ENCODE measurements at regions not wholly inside any gene's neighbourhood (a gene's known extent, or its start where the extent isn't known, plus 50 kb on each side); places are given as distances from the start of the nearest gene placed in this dataset.
"Not testable (repeated sequence)": the region's sequence is repeated elsewhere in the genome, so short reads cannot be mapped to it uniquely, and the experiment has no call there.

- no peak for DNase-seq (ENCODE audit: low read depth in 4 of 4, low spot score in 2 of 4)
Observed at GRCh38 chr3:112738366-112738765, 97.4 kb upstream of the CCDC80 start.

GRCh38 chr3:112736805-112737566 lies 96.0 kb upstream of the CCDC80 start:
- no peak for DNase-seq (ENCODE audit: low read depth in 4 of 4, low spot score in 2 of 4)

- DNase-seq (ENCODE audit: low read depth in 4 of 4, low spot score in 2 of 4), result no peak
Observed at GRCh38 chr3:112736386-112736785, 95.4 kb upstream of the CCDC80 start.

GRCh38 chr3:112735926-112736325 lies 95.0 kb upstream of the CCDC80 start:
- no peak for DNase-seq (ENCODE audit: low read depth in 4 of 4, low spot score in 2 of 4)

- peak in 3 of 4 donors; percentile 18 to 27 (median 24) for DNase-seq (ENCODE audit: low read depth in 4 of 4, low spot score in 2 of 4)
Observed at GRCh38 chr3:112734736-112735350, 93.9 kb upstream of the CCDC80 start.

- DNase-seq (ENCODE audit: low read depth in 4 of 4, low spot score in 2 of 4), result no peak
Observed at GRCh38 chr3:112734171-112734570, 93.2 kb upstream of the CCDC80 start.

- DNase-seq (ENCODE audit: low read depth in 4 of 4, low spot score in 2 of 4), result no peak
Observed at GRCh38 chr3:112730210-112730609, 89.3 kb upstream of the CCDC80 start.

GRCh38 chr3:112721231-112721630 lies 80.3 kb upstream of the CCDC80 start:
- no peak for DNase-seq (ENCODE audit: low read depth in 4 of 4, low spot score in 2 of 4)

- no peak for DNase-seq (ENCODE audit: low read depth in 4 of 4, low spot score in 2 of 4)
Observed at GRCh38 chr3:112718967-112719366, 78.0 kb upstream of the CCDC80 start.

- DNase-seq (ENCODE audit: low read depth in 4 of 4, low spot score in 2 of 4), result no peak
Observed at GRCh38 chr3:112718516-112718915, 77.6 kb upstream of the CCDC80 start.

- no peak for DNase-seq (ENCODE audit: low read depth in 4 of 4, low spot score in 2 of 4)
Observed at GRCh38 chr3:112709911-112710310, 69.0 kb upstream of the CCDC80 start.

GRCh38 chr3:112699436-112699978 lies 58.6 kb upstream of the CCDC80 start:
- no peak for DNase-seq (ENCODE audit: low read depth in 4 of 4, low spot score in 2 of 4)

- DNase-seq (ENCODE audit: low read depth in 4 of 4, low spot score in 2 of 4), result not testable (repeated sequence)
Observed at GRCh38 chr3:112698442-112698841, 57.5 kb upstream of the CCDC80 start.

GRCh38 chr3:112696244-112696643 lies 55.3 kb upstream of the CCDC80 start:
- DNase-seq (ENCODE audit: low read depth in 4 of 4, low spot score in 2 of 4), result not testable (repeated sequence)

- DNase-seq (ENCODE audit: low read depth in 4 of 4, low spot score in 2 of 4), result not testable (repeated sequence)
Observed at GRCh38 chr3:112695377-112696108, 54.6 kb upstream of the CCDC80 start.

GRCh38 chr3:112694906-112695305 lies 54.0 kb upstream of the CCDC80 start:
- DNase-seq (ENCODE audit: low read depth in 4 of 4, low spot score in 2 of 4), result not testable (repeated sequence)

GRCh38 chr3:112693186-112693585 lies 52.2 kb upstream of the CCDC80 start:
- no peak for DNase-seq (ENCODE audit: low read depth in 4 of 4, low spot score in 2 of 4)
